ENCODE measurements at regions not wholly inside any gene's neighbourhood (a gene's known extent, or its start where the extent isn't known, plus 50 kb on each side); places are given as distances from the start of the nearest gene placed in this dataset.
A peak's percentile ranks its signal among the peaks of the same experiment; 100 is the strongest.

DNA sequence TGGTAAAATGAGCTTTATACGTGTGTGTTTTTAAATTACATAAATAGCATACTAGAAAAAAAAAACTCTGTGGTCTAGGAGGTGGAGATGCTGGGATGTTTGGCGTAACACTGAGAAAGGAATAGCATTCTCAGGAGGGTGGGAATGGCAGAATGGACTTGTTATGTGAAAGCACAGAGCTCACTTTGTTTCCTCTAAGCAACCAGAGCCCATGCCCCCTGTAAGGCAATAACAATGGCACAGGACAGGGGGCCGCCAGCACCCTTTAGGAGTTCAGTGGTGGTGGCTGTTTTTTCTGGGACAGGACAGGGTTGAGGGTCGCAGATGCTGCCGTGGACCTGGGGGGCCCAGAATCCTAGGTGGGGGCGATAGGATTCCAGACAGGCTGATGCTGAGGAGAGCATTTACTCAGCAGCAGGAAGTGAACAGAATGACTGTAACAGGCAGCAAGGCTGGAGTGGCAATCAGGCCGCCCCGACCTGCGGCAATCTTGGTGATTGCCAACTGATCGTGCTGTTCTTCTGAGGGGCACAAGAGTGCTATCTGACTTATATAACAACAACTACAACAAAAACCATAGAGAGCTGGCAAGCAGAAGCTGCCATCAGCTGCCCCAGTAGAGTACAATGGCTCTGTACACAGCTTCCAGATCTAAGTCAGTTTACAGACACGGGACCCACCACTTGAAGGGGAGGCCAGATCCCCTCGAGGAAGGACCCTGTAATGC, 160.4 kb downstream of the UACA start:
- Mint-ChIP-seq H3K4me1 (ENCODE audit: unreplicated experiment) (peaks cover 33% of the 10 kb centered on the region), H3K27ac (no peak overlapping the region), H3K27me3 (no peaks in the 10 kb centered on the region), H3K36me3 (no peaks in the 10 kb centered on the region), H3K9me3 (peaks cover 3% of the 10 kb centered on the region), H3K4me3 (no peak overlapping the region)
- no peak for DNase-seq (ENCODE audit: extremely low spot score, unreplicated experiment)
- no peak for TF ChIP-seq CTCF (conservative IDR thresholded peaks at IDR 0.05)

GRCh38 chr15:70602281-70602680, 161.1 kb downstream of the UACA start:
- TF ChIP-seq CTCF (conservative IDR thresholded peaks at IDR 0.05): no peak
- Mint-ChIP-seq H3K4me1 (ENCODE audit: unreplicated experiment) (peaks cover 30% of the 10 kb centered on the region), H3K36me3 (no peaks in the 10 kb centered on the region), H3K9me3 (peaks cover 3% of the 10 kb centered on the region), H3K27me3 (no peaks in the 10 kb centered on the region), H3K27ac (no peak overlapping the region), H3K4me3 (no peak overlapping the region)
- DNase-seq (ENCODE audit: extremely low spot score, unreplicated experiment): no peak

GRCh38 chr15:70597945-70598344, 165.4 kb downstream of the UACA start:
- Mint-ChIP-seq H3K4me3 (no peak overlapping the region), H3K36me3 (no peaks in the 10 kb centered on the region), H3K27me3 (no peaks in the 10 kb centered on the region), H3K4me1 (ENCODE audit: unreplicated experiment) (peaks cover 3% of the 10 kb centered on the region), H3K9me3 (peaks cover 9% of the 10 kb centered on the region), H3K27ac (no peak overlapping the region)
- DNase-seq (ENCODE audit: extremely low spot score, unreplicated experiment): no peak
- no peak for TF ChIP-seq CTCF (conservative IDR thresholded peaks at IDR 0.05)

GRCh38 chr15:70597056-70597603, 166.2 kb downstream of the UACA start:
- Mint-ChIP-seq H3K27ac (no peak overlapping the region), H3K36me3 (no peaks in the 10 kb centered on the region), H3K4me1 (ENCODE audit: unreplicated experiment) (peaks cover 3% of the 10 kb centered on the region), H3K27me3 (no peaks in the 10 kb centered on the region), H3K4me3 (no peak overlapping the region), H3K9me3 (peaks cover 9% of the 10 kb centered on the region)
- peak; percentile 43 for DNase-seq (ENCODE audit: extremely low spot score, unreplicated experiment)
- no peak for TF ChIP-seq CTCF (conservative IDR thresholded peaks at IDR 0.05)

- Mint-ChIP-seq H3K27ac (no peak overlapping the region), H3K4me3 (no peak overlapping the region), H3K36me3 (no peaks in the 10 kb centered on the region), H3K9me3 (peaks cover 12% of the 10 kb centered on the region), H3K4me1 (ENCODE audit: unreplicated experiment) (peaks cover 3% of the 10 kb centered on the region), H3K27me3 (no peaks in the 10 kb centered on the region)
- DNase-seq (ENCODE audit: extremely low spot score, unreplicated experiment): peak; percentile 11
- TF ChIP-seq CTCF (conservative IDR thresholded peaks at IDR 0.05): no peak
These were observed 166.9 kb downstream of the UACA start for GRCh38 chr15:70596354-70597055.
